ENCODE measurements at regions not wholly inside any gene's neighbourhood (a gene's known extent, or its start where the extent isn't known, plus 50 kb on each side); places are given as distances from the start of the nearest gene placed in this dataset.
"Not testable (repeated sequence)": the region's sequence is repeated elsewhere in the genome, so short reads cannot be mapped to it uniquely, and the experiment has no call there.

GRCh38 chrY:18615809-18616208 lies 69.3 kb downstream of the HSFY1 start:
- not testable (repeated sequence) for TF ChIP-seq POLR2AphosphoS5, CTCF (IDR thresholded peaks at IDR 0.05)

Measured in breast epithelium (tissue), 3 donors.